NCI-H1092 treated with DMSO at 0.1 percent for 48 hours (cell line): ENCODE measurements at regions not wholly inside any gene's neighbourhood (a gene's known extent, or its start where the extent isn't known, plus 50 kb on each side); places are given as distances from the start of the nearest gene placed in this dataset.
A peak's percentile ranks its signal among the peaks of the same experiment; 100 is the strongest.
"Not testable (repeated sequence)": the region's sequence is repeated elsewhere in the genome, so short reads cannot be mapped to it uniquely, and the experiment has no call there.

Experiments
- DNase-seq: peaks from one replicate; lab custom pipeline; 2025; lab: John Stamatoyannopoulos, UW

GRCh38 chr2:23028106-23028505 lies 356.9 kb upstream of the KLHL29 start:
- DNase-seq, result no peak

DNA sequence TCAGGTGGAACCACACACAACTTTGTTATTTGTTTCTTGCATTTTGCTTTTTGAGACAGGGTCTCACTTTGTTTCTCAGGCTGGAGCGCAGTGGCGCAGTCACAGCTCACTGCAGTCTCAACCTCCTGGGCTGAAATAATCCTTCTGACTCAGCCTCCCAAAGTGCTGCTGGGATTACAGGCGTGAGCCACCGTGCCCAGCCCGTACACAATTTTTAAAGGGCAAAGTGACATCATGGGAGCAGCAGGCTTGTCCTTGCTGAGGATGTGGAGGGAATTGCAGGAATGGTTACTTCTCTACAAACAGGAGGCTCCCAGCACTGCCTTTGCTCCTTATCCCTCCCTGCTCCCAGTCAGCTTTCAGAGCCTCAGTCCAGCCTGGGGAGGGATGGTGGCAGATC lies 355.9 kb upstream of the KLHL29 start:
- no peak for DNase-seq

- DNase-seq, result no peak
Measured at GRCh38 chr2:23029951-23030350, 355.0 kb upstream of the KLHL29 start.

DNA sequence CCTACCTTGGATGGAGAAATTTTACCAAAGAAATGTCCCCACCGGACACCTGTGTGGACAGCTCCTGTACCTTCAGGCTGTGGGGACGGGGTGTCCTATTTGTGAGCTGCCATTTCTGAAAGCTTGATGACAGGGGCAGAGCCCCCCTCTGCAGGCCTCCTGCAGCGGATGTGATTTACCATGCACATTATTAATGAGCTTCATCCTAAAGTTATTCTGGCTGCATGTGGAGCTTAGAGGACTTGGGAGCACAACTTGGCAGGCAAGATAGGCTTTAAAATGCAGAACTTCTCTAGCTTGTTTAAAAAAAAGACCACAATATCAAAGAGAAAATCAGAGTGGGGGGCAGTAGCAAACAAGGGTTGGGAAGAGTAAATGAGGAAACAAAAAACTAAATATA lies 350.0 kb upstream of the KLHL29 start:
- DNase-seq, result no peak

- DNase-seq, result no peak
Measured at GRCh38 chr2:23036629-23037028, 348.4 kb upstream of the KLHL29 start.

DNA sequence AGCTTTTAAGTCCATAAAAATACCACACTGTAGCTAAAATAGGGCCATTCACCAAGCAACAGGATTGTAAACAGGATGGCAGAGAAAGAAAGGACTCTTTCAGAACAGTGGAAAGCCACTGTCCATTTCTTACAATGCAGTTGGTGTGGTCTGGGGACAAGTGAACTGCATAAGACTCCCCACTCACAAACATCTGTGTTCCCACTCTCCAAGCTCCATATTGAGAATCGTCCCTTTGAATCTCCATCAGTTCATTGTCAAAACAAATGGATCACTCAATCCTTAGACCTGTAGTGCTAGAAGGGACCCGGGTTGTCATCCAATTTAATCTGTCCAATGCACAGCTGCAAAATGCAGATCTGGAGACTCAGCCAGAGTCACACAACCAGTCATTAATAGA lies 347.4 kb upstream of the KLHL29 start:
- DNase-seq, result no peak

GRCh38 chr2:23041443-23041842 lies 343.5 kb upstream of the KLHL29 start:
- DNase-seq, result no peak

- no peak for DNase-seq
Measured at GRCh38 chr2:23042216-23042906, 342.6 kb upstream of the KLHL29 start.

- no peak for DNase-seq
Measured at GRCh38 chr2:23050388-23050787, 334.6 kb upstream of the KLHL29 start.

DNA sequence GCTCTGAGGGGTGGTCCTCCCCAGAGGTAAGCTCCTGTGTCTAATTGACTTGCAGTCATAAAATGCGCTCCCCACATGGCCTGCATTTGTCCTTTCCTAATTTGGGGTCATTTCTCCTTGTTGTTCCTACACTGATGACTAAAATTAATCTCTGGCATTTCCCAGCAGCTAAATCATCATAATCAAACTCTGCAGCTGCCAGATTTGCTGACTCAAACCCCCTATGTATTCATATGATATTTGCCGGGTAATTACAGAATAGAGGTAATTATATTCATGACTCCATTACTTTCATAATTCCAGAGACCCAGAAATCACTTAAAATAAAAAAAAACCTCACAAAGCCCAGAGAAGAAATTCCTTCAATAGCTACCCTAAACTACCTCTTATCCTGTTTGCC lies 331.4 kb upstream of the KLHL29 start:
- DNase-seq, result no peak

- no peak for DNase-seq
Measured at GRCh38 chr2:23055251-23055650, 329.7 kb upstream of the KLHL29 start.

DNA sequence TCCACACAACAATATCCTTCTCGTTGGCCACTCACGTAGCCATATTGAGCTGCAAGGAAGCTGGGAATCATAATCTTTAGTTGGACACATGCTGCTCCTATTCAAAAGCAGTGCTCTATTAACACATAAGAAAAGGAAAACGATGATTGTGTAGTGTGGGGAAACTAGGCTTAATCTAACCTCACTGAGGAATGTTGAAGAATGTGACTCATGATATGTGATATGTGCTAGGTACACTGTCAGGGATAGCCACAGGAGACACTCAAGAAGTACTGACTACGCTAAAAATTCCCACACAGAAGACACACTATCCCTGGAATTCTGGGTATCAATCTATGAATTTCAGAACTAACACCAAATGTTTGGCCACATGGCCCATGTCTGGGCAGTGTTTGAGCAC lies 328.1 kb upstream of the KLHL29 start:
- not testable (repeated sequence) for DNase-seq

GRCh38 chr2:23058435-23058834 lies 326.5 kb upstream of the KLHL29 start:
- no peak for DNase-seq

DNA sequence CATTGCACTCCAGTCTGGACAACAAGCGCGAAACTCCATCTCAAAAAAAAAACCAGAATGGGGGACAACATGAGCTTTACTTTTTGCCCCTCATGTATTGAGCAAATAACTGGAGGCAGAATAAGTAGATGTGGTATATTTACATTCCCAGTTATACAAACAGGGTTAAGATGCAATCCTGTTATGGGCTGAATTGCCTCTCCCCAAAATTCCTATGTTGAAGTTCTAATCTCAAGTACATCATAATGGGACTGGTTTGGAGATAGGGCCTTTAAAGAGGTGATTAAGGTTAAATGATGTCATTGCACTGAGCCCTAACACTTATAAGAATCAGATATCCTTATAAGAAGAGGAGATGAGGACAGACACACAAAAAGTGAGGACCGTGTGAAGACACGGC lies 319.8 kb upstream of the KLHL29 start:
- DNase-seq, result no peak

DNA sequence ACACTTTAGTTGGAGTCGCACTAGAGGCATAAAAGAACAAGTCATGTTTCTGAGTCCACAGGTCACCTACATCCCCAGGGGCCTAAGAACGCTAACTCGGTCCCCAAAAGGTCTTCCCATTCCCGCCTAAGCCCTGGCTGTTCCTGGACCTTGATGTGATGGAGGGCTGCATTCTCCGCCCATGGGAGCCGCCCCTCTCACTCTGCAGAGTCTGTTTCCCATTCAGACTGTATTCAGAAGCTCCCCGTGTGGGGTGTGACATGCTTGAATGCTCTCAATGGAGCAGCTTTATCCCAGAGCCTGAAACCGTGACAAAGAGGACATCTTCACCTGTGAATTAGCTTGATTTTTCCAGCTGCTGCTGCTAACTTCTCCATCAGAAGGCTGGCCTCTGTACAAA lies 319.0 kb upstream of the KLHL29 start:
- peak; percentile 21 for DNase-seq

- no peak for DNase-seq
Measured at GRCh38 chr2:23066686-23067085, 318.3 kb upstream of the KLHL29 start.

- no peak for DNase-seq
Measured at GRCh38 chr2:23069156-23069555, 315.8 kb upstream of the KLHL29 start.

GRCh38 chr2:23069923-23070322 lies 315.1 kb upstream of the KLHL29 start:
- peak; percentile 57 for DNase-seq

DNA sequence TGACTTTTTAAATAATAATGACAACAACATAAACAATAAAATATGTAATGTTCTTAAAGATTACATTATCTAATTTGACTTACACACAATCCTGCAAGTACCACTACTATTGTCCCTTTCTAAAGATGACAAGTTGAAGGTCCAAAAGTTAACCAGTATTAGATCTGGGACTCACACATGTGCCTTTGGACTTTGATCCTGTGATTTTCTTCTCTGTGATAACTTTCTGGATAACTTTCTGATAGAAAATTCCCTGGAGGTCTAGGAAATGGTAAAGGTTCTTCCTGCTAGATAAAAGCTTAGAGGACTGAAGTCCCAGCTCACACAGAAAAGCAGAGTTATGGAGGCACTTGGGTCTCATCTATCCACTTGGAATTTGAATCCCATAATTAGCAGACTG lies 311.9 kb upstream of the KLHL29 start:
- DNase-seq, result no peak

- DNase-seq, result no peak
Measured at GRCh38 chr2:23073671-23074070, 311.3 kb upstream of the KLHL29 start.

DNA sequence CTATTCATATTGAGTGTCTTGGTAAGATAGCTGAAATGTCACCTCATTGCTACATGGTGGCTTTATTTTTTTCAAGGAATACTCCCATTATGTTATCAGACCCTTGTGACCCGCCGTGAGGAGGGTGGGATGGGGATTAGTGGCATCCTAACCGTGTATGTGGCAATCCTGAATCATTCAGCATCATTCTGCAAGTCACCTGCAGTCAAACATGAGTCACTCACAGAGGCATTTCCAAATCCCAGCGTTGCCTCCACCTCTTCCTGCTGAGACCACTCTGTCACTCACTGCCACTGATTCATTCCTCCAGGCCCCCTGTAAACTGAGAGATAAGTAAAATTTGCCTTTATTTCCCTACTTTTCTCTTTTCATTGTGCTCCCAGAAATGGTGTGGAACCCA lies 307.4 kb upstream of the KLHL29 start:
- no peak for DNase-seq

- no peak for DNase-seq
Measured at GRCh38 chr2:23078784-23079434, 306.1 kb upstream of the KLHL29 start.

DNA sequence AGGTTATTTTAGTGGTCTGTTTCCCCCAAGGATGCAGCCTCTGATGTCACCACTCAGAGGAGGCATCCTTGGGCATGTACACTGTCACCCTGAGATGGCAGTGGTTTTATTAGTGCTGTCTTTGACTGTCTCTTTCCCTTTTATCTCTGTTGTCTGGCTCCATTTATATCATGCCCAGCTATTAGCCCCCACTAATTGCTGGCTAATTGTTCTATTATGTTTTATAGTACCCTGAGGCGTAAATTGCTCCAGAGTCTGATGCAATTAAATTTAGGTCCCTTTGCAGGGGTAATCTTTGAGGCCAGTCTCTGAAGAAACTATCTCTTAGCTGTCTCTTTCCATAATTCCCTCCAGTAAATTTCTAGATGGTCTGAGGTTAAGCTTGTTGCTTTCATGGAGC lies 301.0 kb upstream of the KLHL29 start:
- no peak for DNase-seq

DNA sequence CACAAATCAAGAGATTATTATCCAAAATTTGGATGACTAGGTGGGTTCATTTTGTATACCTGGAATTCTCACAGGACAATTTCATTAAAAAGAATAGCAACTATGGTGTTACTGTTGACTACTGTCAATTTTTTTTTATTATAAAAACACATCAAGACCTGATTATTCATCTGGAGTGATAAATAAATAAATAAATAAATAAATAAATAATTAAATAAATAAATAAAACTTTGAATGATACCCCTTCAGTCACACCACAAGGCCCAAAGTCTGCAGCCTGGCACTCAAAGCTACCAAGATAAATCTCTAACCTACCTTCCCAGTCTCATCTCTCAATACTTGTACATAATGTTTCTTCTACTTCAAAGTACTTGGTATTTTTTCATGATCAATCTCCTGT lies 294.0 kb upstream of the KLHL29 start:
- no peak for DNase-seq
